Fibroblast of gingiva (primary cell): ENCODE measurements at regions not wholly inside any gene's neighbourhood (a gene's known extent, or its start where the extent isn't known, plus 50 kb on each side); places are given as distances from the start of the nearest gene placed in this dataset.

Source experiments
- DNase-seq: peaks from one replicate; pipeline ENCODE4 v3.0.0-alpha.2; 2011; ENCODE audit warnings: low read depth

DNA sequence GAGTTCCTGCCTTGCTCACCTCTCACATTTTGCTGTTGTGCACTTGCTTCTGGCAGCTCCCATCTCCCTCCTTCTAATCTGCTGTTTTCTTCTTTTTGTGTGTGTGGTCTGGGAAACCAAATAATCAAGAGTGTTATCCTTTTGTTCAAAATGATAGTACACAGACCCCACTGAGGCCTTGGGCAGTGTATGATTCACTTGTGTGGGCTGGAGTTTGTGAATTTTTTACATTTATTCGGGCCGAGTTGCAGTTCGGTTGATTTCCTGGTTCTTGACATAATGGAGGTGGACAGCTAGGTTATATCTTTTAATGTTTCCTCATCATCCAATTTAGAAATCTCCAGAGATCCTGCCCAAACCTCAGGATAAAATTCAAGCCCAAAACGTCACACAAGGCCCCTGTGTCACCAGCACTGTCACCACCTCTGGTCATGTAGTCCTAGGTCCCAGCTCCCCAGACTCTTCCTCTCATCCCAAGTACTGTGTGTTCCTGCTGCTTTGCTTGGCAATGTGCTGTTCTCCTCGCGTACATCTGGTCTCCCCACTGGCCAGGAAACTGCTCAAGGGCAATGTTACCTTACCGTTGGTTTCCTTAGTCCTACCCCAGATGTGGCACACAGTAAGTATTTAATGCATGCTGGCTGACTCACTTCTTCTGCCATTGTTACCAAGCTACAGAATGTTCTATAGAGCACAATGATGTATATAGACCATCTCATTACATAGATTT, 55.7 kb upstream of the PHACTR2 start:
- DNase-seq = no peak

DNA sequence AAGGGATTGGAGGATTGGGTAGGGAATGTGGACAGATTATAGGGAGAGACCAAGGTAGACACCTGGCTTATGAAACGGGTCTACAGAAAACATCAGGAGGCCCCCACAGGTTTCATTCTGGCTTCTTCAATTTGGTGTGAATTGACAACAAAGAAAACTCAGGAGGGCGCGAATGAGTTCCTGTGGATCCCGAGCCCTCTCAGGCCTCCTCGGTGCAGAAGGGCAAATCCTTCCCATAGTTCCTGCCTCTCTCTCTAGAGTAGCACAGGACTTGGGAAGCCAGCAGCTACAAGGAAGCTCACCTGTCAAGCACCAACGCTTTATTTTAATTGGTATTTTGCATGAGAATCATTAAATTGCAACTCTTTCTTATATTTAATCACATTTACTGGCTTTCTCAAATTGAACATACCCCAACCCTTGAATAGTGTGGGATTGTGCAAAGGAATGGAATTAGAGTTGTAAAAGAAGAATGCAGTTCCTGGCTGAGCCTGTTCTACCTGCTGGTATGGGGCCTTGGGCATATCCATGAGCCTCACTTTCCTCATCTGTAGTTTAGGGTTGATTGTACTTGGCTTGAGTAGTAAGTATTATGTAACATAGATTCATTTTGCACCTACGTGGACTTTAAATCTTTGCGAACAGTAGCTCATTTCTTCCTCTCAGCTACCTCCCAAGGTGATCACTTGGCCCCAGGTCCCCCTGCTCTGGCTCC, 56.4 kb upstream of the PHACTR2 start:
- no peak for DNase-seq

DNA sequence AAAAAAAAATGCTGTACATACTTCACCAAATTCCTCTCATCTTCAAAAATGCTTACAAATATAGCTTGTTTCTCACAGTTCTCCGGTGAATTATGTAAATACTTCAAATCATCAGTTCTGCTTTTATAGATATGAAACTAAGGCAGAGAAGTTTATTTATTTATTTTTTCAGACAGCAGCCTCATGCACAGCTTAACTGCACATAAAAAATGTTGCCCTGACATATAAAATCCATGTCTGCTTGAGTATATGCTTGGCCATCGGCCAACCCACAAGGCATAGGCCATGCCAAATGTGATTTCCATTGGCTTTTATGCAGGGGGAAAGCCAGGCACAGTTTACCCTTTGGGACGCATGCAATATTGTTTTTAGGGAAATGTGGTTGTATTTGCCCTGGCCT, 57.3 kb upstream of the PHACTR2 start:
- no peak for DNase-seq

GRCh38 chr6:143619824-143620401, 57.9 kb upstream of the PHACTR2 start:
- no peak for DNase-seq

GRCh38 chr6:143616741-143617140, 61.0 kb upstream of the PHACTR2 start:
- no peak for DNase-seq

- no peak for DNase-seq
Measured at GRCh38 chr6:143615785-143616184, 62.0 kb upstream of the PHACTR2 start.

DNA sequence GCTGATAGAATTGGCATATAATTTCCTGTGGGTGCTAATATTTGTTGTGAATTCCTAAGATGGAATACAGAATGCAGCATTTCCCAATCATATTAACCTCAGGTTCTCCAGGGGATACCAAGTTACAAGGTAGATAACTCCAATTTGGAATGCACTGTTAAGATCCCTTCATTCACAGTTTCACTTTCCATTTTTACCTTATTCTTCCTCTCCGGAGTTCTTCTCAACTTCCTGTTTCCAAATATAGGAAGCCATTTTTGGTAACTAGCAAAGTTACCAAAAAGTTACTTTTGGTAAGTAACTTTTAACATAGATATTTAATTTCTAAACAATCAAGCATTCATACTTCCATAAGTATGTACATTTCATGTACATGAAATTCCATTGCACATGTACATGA, 63.5 kb upstream of the PHACTR2 start:
- DNase-seq = no peak

GRCh38 chr6:143613749-143614148, 64.0 kb upstream of the PHACTR2 start:
- no peak for DNase-seq

GRCh38 chr6:143612186-143612585, 65.6 kb upstream of the PHACTR2 start:
- DNase-seq = no peak

GRCh38 chr6:143611580-143611979, 66.2 kb upstream of the PHACTR2 start:
- no peak for DNase-seq

GRCh38 chr6:143609972-143610371, 67.8 kb upstream of the PHACTR2 start:
- no peak for DNase-seq

- no peak for DNase-seq
Measured at GRCh38 chr6:143609501-143609900, 68.3 kb upstream of the PHACTR2 start.

- DNase-seq = no peak
Measured at GRCh38 chr6:143608906-143609305, 68.9 kb upstream of the PHACTR2 start.

DNA sequence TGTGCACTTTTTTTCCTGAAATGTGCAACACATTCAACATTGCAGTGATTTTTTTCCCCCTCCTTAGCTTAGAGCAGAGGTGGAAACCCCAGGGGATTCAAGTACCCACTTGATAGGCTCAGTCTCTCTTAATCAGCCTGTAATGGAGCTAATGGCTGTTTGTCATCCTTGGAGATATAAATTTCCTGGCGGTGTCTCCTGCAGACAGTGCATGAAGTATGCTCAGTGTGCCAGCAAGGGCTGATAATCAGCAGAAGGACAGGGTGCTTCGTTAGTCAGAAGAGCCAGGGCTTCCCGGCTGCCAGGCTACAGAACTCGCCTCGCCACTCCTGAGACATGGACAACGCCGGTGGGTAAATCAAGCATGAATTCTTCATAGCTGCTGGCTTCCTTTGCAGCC, 69.8 kb upstream of the PHACTR2 start:
- no peak for DNase-seq

- DNase-seq = no peak
Measured at GRCh38 chr6:143607168-143607567, 70.6 kb upstream of the PHACTR2 start.

- DNase-seq = no peak
Measured at GRCh38 chr6:143605906-143606521, 71.8 kb upstream of the PHACTR2 start.

DNA sequence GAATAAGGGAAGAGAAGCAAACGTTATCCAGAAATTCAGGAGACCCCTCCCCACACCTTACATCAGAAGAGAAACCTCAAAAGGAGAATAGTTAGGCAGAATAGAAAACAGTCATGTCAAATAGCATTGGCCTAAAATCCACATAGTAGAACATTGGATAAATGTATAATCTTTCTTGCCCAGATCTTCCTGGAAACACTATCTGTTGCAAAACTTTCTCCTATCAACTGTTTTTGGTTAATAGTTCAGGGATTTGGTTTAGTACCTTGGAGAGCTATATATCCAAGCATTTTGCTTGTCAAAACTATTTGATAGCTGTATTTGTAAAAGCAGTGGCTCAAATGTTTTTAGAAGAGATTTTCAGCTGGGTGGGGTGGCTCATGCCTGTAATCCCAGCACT, 74.3 kb upstream of the PHACTR2 start:
- no peak for DNase-seq

GRCh38 chr6:143601504-143601903, 76.3 kb upstream of the PHACTR2 start:
- no peak for DNase-seq

DNA sequence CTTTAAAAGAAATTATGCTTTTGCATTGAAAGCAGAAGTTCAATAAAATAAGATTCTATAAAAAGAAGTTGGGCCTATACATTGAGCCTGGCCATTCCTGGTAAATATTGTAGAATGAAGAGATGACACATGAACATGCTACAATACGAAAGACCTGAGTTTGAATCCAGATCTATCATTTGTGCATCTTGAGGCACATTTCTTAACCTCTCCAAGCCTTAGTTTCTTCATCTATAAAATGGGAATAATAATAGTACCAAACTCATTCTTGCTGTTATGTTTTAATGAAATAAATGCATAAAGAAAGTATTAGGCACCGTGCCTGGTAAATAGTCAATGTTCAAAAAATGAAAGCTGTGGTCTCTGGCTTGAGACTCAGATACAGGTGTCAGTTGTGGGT, 76.9 kb upstream of the PHACTR2 start:
- no peak for DNase-seq

GRCh38 chr6:143598466-143599080, 79.2 kb upstream of the PHACTR2 start:
- DNase-seq = no peak

- peak; percentile 97 for DNase-seq
Measured at GRCh38 chr6:143596866-143597265, 80.9 kb upstream of the PHACTR2 start.

DNA sequence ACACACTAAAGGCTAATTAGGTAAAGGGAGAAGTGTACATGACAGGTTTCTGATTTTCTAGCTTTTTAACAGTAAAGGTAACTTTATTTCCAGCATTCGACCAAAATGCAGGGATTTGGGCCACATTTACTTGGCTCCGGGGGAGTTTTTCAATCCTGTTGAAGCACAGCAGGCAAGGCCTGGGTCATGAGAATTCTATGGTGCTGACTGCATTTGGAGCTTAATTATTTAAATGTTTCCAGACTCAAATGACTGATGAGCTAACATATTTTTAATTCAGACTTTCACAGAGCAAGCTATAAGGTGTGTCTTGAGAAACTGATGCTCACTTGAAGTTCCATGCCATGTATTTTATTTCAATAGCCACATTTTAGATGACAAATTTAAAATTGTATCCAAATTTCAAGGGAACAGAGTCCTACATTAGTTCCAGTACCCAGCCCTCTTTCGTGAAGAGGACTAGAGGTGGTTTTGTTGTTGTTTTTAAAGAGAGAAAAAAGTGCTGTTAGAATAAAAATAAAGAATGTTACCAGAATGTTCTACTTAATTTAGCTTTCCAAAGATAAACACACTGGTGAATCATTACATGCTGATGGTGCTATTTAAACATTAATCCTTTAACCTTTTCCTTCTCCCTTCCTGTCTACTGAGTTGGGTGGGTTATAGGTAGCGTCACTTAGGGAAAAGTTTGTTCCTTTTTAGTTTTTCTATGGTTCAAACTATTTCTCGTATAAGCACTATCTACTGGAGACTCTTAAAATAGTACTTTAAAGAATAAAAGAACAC, 82.3 kb upstream of the PHACTR2 start:
- peak; percentile 22 for DNase-seq
